Esophagus muscularis mucosa (tissue), 4 donors: ENCODE measurements at regions not wholly inside any gene's neighbourhood (a gene's known extent, or its start where the extent isn't known, plus 50 kb on each side); places are given as distances from the start of the nearest gene placed in this dataset.

Experiments
- DNase-seq: peaks from one replicate; pipeline ENCODE4 v3.0.0-alpha.2; 2017; ENCODE audit errors: extremely low spot score
- H3K27ac ChIP-seq, 4 donors: fragments of 200-600 bp; sonication (generic); replicated peaks in 1 of 4; 1 replicate in 3 of 4; 2 replicates in 1 of 4; pipeline ENCODE4 v1.5.1; 2016 to 2019; ENCODE audit warnings: mild to moderate bottlenecking in 1 of 4
- H3K27me3 ChIP-seq, 4 donors: fragments of 200-600 bp; sonication (generic); one replicate each; pipeline versions ENCODE4 v1.5.1 to v1.6.0; 2016 to 2019
- H3K36me3 ChIP-seq, 4 donors: fragments of 200-600 bp; sonication (generic); one replicate each; pipeline ENCODE4 v1.5.1; 2016 to 2019
- H3K4me1 ChIP-seq, 4 donors: fragments of 200-600 bp; sonication (generic); one replicate each; pipeline ENCODE4 v1.5.1; 2016 to 2019
- H3K4me3 ChIP-seq, 4 donors: fragments of 200-600 bp; sonication (generic); 1 replicate in 2 of 4; 2 replicates in 2 of 4; pipeline ENCODE4 v1.5.1; 2016 to 2019; ENCODE audit warnings: mild to moderate bottlenecking in 4 of 4, moderate library complexity in 1 of 4
- H3K9me3 ChIP-seq, 4 donors: fragments of 200-600 bp; sonication (generic); 1 replicate in 3 of 4; 2 replicates in 1 of 4; pipeline ENCODE4 v1.5.1; 2016 to 2019
- EP300 ChIP-seq: sonication (generic); formaldehyde crosslinking; IDR thresholded peaks from one replicate; pipeline ENCODE4 v1.6.1; 2017; ENCODE audit warnings: antibody characterized with exemption
- POLR2A ChIP-seq: fragments of 450-650 bp; IDR thresholded peaks from one replicate; pipeline ENCODE4 v1.6.1; 2017; ENCODE audit warnings: antibody characterized with exemption, moderate library complexity, mild to moderate bottlenecking, low read depth
- POLR2AphosphoS5 ChIP-seq, 2 donors: sonication (generic); formaldehyde crosslinking; IDR thresholded peaks; one replicate each; pipeline ENCODE4 v1.6.1; 2017; ENCODE audit warnings: antibody characterized with exemption in 2 of 2
- WGBS: methylation state at CpG from one replicate; pipeline ENCODE4 v1.1.5; 2018; 5-methylcytosine and 5-hydroxymethylcytosine counted together
- intact Hi-C: fragments of 100-400 bp; cut with DNase I; formaldehyde crosslinking; loops from one replicate; pipeline ENCODE4 v1.15.1; 2023
- TF ChIP-seq, protein P1 (sequence below), 3 experiments: fragments of 200-600 bp in 2 of 3; fragments of 450-650 bp in 1 of 3; sonication (generic) in 2 of 3; IDR thresholded peaks; one replicate each; pipeline ENCODE4 v1.5.1; 2017 to 2019; ENCODE audit warnings: antibody characterized with exemption in 3 of 3, mild to moderate bottlenecking in 2 of 3, moderate library complexity in 1 of 3

DNA sequence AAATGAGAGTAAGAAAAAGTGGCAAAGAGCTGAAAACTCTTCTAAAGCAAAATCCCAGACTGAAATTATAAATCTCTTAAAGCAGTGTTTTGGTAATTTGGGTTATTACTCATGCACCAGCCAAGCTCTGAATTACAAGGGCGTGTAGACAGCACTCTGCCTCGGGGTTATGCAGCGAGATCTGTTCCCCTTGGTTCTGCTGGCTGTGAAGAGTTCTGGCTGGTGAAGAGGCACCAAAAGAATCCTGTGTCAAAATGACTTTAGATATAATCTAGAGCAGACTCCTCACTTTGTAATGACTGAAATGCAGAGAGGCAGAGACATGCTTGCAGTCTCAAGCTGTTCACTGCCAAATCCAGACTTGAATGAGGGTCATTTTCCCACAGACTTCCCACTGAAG is 461.8 kb upstream of the CXADR start:
- 72% methylated on average over 3 of the region's 3 CpGs for WGBS
- Histone ChIP-seq H3K36me3 (no peaks in the 10 kb centered on the region), H3K27me3 (no peaks in the 10 kb centered on the region), H3K27ac (no peak overlapping the region), H3K4me3 (no peak overlapping the region), H3K4me1 (peaks cover 0 to 5% (median 0%) of the 10 kb centered on the region in 4 donors), H3K9me3 (no peaks in the 10 kb centered on the region)
- DNase-seq: no peak
- intact Hi-C loops: no loop called here
- TF ChIP-seq POLR2A: no peak
- no peak for TF ChIP-seq EP300

DNA sequence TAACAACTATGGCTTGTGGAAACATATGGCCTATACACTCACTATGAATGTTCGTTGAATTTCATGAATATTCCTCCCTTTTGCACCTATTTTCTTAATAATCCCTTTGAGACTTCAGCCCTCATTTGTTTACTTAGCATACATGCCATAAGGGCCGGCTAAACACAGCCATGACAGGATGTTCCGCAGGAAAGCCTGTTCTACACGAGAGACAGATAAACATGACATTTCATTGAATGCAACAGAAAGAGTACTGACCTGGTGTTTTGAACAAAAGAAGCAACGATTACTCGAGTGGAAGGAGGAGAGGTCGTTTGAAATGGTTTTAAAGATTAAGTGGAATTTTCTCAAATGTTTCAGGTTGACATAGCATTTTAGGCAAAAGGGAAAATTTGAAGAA is 459.5 kb upstream of the CXADR start:
- Histone ChIP-seq H3K36me3 (no peaks in the 10 kb centered on the region), H3K4me1 (peaks cover 0 to 5% (median 0%) of the 10 kb centered on the region in 4 donors), H3K4me3 (no peak overlapping the region), H3K27me3 (no peaks in the 10 kb centered on the region), H3K9me3 (no peaks in the 10 kb centered on the region), H3K27ac (no peak overlapping the region)
- DNase-seq: no peak
- intact Hi-C loops: no loop called here
- TF ChIP-seq EP300: no peak
- no peak for TF ChIP-seq POLR2A
- TF ChIP-seq, protein P1, sequence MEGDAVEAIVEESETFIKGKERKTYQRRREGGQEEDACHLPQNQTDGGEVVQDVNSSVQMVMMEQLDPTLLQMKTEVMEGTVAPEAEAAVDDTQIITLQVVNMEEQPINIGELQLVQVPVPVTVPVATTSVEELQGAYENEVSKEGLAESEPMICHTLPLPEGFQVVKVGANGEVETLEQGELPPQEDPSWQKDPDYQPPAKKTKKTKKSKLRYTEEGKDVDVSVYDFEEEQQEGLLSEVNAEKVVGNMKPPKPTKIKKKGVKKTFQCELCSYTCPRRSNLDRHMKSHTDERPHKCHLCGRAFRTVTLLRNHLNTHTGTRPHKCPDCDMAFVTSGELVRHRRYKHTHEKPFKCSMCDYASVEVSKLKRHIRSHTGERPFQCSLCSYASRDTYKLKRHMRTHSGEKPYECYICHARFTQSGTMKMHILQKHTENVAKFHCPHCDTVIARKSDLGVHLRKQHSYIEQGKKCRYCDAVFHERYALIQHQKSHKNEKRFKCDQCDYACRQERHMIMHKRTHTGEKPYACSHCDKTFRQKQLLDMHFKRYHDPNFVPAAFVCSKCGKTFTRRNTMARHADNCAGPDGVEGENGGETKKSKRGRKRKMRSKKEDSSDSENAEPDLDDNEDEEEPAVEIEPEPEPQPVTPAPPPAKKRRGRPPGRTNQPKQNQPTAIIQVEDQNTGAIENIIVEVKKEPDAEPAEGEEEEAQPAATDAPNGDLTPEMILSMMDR (IDR thresholded peaks at IDR 0.05): no peak
- TF ChIP-seq POLR2AphosphoS5 (IDR thresholded peaks at IDR 0.05): no peak
- WGBS: 70% methylated on average over 7 of the region's 7 CpGs

DNA sequence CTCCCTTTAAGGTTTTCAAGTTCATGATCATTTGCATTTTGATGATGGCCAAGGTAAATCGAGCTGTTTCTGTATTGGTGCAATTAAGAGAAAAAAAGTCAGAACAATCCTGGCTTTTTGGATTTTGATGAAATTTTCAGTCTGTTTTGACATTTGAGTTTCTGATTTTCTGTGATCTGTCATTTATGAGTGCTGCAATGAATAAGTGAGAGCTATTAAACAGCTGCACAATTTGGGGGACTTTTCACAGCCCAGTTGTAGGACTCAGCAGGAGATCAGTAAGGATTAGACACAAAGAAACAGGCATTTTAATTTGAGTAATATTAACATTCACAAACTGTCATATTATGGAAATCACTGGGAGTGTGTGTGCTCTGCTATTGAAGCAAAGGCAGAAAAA is 452.9 kb upstream of the CXADR start:
- TF ChIP-seq EP300: no peak
- TF ChIP-seq, protein P1 (IDR thresholded peaks at IDR 0.05): no peak
- TF ChIP-seq POLR2A: no peak
- no peak for TF ChIP-seq POLR2AphosphoS5 (IDR thresholded peaks at IDR 0.05)
- intact Hi-C loops: no loop called here
- DNase-seq: no peak
- Histone ChIP-seq H3K27me3 (no peaks in the 10 kb centered on the region), H3K36me3 (no peaks in the 10 kb centered on the region), H3K9me3 (no peaks in the 10 kb centered on the region), H3K27ac (no peak overlapping the region), H3K4me3 (no peak overlapping the region), H3K4me1 (no peaks in the 10 kb centered on the region)
- WGBS: 68% methylated on average over 1 of the region's 1 CpG

DNA sequence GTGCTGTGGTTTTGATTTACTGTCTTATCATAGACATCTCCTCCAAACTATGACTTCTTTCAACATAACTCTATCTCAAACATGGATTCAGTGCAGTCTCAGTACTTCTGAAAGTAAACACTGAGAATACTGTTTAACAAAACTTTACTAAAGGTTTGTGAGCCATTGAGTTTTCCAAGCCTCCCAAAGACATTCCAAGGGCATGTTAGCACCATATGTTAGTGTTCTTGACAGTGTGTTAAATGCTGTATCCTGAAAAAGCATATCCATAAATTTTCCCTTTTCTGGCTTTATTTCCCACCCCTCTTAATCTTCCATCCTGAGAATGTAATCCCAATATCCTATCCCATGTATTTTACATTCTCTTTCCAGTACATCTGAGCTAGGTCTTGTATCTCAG is 446.8 kb upstream of the CXADR start:
- TF ChIP-seq POLR2A: no peak
- TF ChIP-seq POLR2AphosphoS5 (IDR thresholded peaks at IDR 0.05): no peak
- no peak for TF ChIP-seq EP300
- TF ChIP-seq, protein P1 (IDR thresholded peaks at IDR 0.05): no peak
- Histone ChIP-seq H3K27me3 (no peaks in the 10 kb centered on the region), H3K9me3 (no peaks in the 10 kb centered on the region), H3K27ac (no peak overlapping the region), H3K4me1 (no peaks in the 10 kb centered on the region), H3K4me3 (no peak overlapping the region), H3K36me3 (no peaks in the 10 kb centered on the region)
- intact Hi-C loops: no loop called here
- no peak for DNase-seq

DNA sequence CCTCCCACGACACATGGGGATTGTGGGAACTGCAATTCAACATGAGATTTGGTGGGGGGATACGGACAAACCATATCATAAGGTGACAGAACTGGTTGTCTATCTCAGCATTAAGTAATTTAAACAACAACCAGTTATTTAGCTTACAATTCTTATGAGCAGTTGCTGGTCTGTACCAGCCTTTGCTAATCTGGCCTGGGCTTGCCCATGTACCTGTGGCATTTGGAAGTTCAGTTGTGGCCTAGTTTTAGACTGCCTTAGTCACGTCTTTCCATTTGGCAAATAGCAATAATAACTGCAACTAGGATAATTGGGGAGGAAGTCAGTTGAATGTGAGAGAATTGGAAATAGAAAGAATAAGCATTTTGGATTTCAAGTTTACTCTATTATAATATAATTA is 441.8 kb upstream of the CXADR start:
- H3K9me3 ChIP-seq: no peaks in the 10 kb centered on the region
- TF ChIP-seq POLR2AphosphoS5 (IDR thresholded peaks at IDR 0.05): no peak
- no peak for TF ChIP-seq EP300
- TF ChIP-seq, protein P1 (IDR thresholded peaks at IDR 0.05): no peak
- no peak for DNase-seq
- WGBS: 90% methylated on average over 3 of the region's 3 CpGs
- H3K27ac ChIP-seq: no peak overlapping the region
- intact Hi-C loops: no loop called here
- no peaks in the 10 kb centered on the region for H3K27me3 ChIP-seq
- H3K36me3 ChIP-seq: no peaks in the 10 kb centered on the region
- no peaks in the 10 kb centered on the region for H3K4me1 ChIP-seq
- H3K4me3 ChIP-seq: no peak overlapping the region
